SHP77 treated with DMSO at 0.1 percent for 48 hours (cell line): ENCODE measurements at regions not wholly inside any gene's neighbourhood (a gene's known extent, or its start where the extent isn't known, plus 50 kb on each side); places are given as distances from the start of the nearest gene placed in this dataset.
"Not testable (repeated sequence)": the region's sequence is repeated elsewhere in the genome, so short reads cannot be mapped to it uniquely, and the experiment has no call there.

ENCODE experiments used
- DNase-seq: peaks from one replicate; lab custom pipeline; 2025; lab: John Stamatoyannopoulos, UW

GRCh38 chr3:161600173-161600572 lies 103.6 kb downstream of the OTOL1 start:
- DNase-seq: peak; percentile 68

DNA sequence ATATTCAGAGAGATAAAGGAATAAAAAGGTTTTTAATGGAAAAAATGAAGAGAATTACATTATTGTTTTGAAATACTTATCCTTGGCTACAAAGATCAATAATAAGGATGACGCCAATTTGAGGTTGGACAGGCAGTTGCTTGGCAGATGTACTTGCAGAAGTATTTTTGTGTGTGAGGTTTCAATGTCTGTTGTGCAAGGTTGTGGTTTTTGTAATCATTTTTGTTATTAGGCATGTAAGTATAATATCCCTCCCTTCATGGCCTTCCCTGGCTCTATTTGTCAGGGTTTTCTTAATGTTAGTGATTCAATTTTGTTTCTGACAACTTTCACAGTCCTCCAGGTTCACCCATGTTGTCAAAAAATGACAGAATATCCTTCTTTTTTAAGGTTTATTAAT lies 105.9 kb downstream of the OTOL1 start:
- no peak for DNase-seq

- no peak for DNase-seq
Measured at GRCh38 chr3:161602918-161603317, 106.3 kb downstream of the OTOL1 start.

- no peak for DNase-seq
Measured at GRCh38 chr3:161607056-161607455, 110.4 kb downstream of the OTOL1 start.

- no peak for DNase-seq
Measured at GRCh38 chr3:161619351-161619750, 122.7 kb downstream of the OTOL1 start.

DNA sequence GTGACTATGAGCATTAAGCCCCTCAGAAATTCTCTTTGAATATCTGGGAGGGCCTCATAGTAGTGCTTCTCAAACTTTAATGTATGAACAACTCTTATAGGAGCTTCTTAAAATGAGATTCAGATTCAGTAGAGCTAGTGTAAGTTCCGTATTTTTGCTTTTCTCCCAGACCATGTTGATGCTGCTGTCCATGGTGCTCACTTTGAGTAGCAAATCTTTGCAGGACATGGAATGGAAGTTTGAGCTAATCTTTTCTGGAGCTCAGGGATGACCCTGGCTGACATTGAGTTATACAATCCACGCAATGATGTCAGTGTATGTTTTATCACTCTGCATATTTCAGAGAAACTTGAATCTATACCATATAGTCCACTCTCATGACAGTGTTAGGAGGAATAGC lies 134.2 kb downstream of the OTOL1 start:
- no peak for DNase-seq

GRCh38 chr3:161631536-161631935 lies 134.9 kb downstream of the OTOL1 start:
- no peak for DNase-seq

DNA sequence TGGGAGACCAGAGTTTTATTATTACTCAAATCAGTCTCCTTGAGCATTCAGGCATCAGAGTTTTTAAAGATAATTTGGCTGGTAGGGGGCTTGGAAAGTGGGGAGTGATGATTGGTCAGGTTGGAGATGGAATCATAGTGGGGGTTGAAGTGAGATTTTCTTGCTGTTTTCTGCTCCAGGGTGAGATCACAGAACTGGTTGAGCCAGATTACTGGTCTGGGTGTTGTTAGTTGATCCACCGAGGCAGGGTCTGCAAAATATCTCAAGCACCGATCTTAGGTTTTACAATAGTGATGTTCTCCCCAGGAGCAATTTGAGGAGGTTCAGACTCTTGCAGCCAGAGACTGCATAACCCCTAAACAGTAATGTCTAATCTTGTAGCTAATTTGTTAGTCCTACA lies 141.0 kb downstream of the OTOL1 start:
- no peak for DNase-seq

- DNase-seq: not testable (repeated sequence)
Measured at GRCh38 chr3:161639095-161639494, 142.5 kb downstream of the OTOL1 start.

DNA sequence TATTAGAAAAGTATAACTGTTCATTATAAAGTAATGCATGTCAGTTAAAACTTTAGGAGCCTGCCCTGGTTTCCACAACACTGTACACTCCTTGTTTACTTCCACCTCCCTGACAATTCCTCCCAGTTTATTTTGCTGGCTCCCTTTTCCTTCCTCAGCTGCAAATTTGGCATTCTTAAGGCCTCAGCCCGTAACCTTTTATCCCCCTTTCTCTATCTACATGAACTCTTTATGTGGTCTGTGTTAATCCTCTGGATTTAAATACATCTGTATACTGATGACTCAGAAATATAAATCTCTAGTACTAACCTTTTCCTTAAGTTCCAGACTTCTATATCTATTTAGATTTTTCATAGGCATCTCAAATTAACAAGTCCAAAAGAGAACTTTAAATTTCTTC lies 143.6 kb downstream of the OTOL1 start:
- DNase-seq: no peak

DNA sequence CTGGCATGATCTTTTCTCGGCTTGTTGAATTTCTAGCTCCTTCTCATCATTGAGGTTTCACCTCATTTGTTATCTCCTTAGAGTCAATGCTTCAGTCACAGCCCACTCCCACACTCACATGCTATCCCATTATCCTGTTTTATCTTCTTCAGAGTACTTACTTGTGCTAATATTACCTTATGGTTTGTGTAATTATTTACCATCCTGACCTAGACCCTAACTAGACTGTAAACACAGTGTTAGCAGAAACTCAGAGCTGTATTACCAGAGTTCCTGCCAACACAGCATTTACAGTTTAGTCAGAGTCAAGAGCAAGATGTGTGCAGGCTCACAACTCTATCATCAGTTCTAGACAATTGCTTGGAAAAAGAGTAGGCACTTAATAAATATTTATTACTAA lies 144.7 kb downstream of the OTOL1 start:
- DNase-seq: no peak

DNA sequence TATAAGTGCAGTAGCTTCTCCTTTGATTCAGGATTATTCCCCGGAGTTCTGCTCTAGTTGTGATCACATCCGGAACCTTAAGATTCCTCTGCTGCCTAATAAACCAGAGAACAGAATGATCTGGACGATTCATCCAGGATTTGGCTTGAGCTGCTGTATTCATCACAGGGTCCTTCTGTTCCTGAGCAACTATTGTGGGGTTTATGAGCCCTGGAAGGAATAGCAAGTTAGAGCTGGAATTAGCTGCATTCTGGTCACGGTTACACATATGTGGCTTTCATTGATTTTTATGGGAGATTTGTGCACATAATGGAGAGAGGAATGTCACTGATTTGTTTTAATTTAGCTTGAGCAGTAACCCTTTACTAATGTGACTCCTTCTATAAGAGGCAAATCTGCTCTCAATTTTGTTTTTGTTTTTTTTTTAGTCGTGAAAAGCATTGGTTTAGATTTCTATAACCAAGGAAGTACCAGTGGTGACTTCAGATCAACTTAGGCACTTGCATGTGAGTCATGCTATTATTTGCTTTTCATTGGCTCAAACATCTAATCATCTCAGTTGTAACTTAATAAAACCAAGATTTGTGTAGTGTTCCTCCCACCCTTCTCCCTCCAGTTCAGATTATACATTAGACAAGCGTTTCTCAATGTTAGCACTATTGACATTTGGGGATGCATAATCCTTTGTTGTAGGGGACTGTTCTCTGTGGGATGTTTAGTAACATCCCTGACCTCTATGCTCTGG lies 148.5 kb downstream of the OTOL1 start:
- DNase-seq: no peak

DNA sequence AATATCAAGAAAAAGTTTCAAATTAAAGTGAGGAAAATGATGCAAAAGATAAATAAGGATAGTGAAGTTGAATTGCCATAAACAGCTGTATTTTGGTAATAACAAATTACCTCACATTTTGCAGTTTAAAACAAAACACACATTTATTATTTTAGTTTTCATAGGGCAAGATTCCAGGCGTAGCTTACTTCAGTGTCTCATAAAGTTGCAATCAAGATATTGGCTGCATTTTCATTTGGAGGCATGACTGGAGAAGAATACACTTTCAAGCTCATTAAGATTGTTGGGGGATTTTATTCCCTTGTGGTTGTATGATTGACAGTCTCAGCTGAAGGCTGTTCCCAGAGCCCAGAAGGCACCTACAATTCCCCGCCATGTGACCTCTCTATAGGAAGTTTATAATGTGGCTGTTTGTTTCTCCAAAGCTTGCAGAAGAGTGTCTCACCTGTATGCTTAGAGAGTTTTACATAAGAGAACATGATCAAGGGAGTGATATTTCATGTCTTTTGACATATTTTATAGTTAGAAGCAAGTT lies 151.4 kb downstream of the OTOL1 start:
- no peak for DNase-seq

DNA sequence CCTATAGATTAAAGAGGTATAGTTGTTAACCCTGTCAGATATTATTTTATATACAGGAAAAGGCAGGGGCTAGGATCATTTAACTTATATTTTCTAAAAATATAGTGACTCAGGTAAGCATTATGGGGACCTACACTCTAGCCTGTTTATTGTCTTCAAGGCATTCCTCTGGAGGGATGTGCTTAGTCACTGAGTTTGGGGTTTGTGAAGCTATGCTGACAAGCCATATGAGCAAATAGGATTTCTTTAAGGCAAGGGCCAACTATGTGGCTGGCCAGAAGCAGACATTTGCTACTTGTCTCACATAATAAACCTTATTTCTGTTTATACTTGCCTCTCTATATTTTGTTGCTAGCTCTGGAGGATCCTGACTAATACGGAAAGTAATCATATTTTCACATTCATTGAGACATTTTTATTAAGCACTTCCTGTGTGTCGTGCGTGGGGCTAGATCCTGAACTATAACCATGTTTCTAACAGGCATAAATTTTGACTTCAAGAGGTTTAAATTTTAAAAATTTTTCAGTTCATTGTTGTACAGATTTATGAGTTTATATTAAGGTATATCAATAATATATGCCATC lies 153.4 kb downstream of the OTOL1 start:
- DNase-seq: no peak

GRCh38 chr3:161657786-161658185 lies 161.2 kb downstream of the OTOL1 start:
- no peak for DNase-seq

GRCh38 chr3:161671141-161671540 lies 174.5 kb downstream of the OTOL1 start:
- DNase-seq: no peak

GRCh38 chr3:161672478-161672877 lies 175.9 kb downstream of the OTOL1 start:
- DNase-seq: no peak

DNA sequence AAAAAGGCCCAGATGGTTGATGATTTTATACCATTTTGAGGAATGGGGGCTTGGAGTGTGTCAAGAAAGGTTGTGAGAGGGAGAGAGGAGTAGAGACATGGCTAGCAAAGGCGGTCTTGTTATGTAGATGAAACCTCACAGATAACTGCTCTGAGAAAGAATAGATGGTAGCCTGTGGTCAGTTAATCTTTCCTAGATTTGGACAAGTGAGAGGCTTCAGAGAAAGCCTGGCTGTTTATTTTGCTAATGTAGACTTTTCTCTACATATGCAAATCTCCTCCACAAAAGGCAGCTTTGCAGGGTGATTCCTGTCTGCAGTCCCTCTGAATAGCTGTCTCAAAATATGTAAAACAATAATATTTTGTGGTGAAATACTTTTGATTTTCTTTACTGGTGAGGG lies 177.3 kb downstream of the OTOL1 start:
- DNase-seq: no peak

GRCh38 chr3:161674402-161674801 lies 177.8 kb downstream of the OTOL1 start:
- DNase-seq: no peak

GRCh38 chr3:161681831-161682230 lies 185.2 kb downstream of the OTOL1 start:
- not testable (repeated sequence) for DNase-seq

DNA sequence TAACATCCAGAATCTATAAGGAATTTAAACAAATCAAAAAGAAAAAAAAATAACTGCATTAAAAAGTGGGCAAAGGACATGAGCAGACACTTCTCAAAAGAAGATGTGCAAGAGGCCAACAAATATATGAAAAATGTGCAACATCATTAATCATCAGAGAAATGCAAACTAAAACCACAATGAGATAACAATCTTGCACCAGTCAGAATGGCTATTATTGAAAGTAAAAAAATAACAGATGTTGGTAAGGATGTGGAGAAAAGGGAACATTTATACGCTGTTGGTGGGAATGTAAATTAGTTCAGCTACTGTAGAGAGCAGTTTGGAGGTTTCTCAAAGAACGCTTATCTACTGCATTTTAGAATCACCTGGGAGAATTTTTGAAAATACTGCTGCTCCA lies 186.1 kb downstream of the OTOL1 start:
- no peak for DNase-seq

DNA sequence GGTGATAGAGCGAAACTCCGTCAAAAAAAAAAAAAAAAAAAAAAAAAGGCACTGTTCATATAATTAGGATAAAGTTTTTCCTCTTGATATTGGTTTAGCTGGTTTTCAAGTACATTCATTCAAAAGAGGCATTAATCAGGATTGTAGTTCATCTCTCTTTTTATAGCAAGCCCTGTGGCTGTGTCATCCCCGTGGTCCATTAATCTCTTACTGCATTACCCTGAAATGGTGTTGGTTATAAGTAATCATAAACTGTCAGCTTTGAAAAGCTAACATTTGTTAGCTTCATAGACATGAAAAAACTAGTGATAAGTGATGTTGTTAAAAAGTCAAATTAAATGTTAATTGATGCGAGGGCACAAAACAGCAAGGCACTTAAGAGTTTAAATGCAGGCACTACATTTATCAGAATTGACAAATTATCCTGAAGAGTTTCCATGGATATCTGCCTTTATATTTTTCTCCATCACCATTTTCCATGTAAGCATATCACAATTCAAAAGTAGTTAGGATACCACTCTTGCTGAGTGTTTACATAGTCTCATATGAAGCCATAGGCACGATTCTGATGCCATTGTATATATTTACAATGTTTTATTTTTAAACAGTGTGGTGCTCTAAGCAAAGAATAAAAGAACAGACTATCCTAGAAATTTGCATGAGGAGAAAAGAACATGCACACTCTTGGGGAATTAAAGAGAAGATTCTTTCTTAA lies 193.1 kb downstream of the OTOL1 start:
- peak; percentile 36 for DNase-seq

GRCh38 chr3:161690299-161690620 lies 193.7 kb downstream of the OTOL1 start:
- no peak for DNase-seq
